ENCODE measurements at regions not wholly inside any gene's neighbourhood (a gene's known extent, or its start where the extent isn't known, plus 50 kb on each side); places are given as distances from the start of the nearest gene placed in this dataset.

GRCh38 chr5:107286447-107287098, 384.2 kb downstream of the EFNA5 start:
- H3K36me3 ChIP-seq (ENCODE audit: control insufficient read depth, insufficient read depth, low read length): no peaks in the 10 kb centered on the region
- FAIRE-seq (no peak), DNase-seq (ENCODE audit: low read depth) (no peak)
- H3K27me3 ChIP-seq (ENCODE audit: control insufficient read depth, insufficient read depth, low read length): no peaks in the 10 kb centered on the region
- H3K4me3 ChIP-seq (ENCODE audit: low read depth, low read length): no peak overlapping the region
- TF ChIP-seq CTCF (IDR thresholded peaks at IDR 0.05; ENCODE audit: insufficient read depth, low read length, severe bottlenecking): no peak

GRCh38 chr5:107285772-107286171, 385.0 kb downstream of the EFNA5 start:
- DNase-seq (ENCODE audit: low read depth) (no peak), FAIRE-seq (no peak)
- H3K36me3 ChIP-seq (ENCODE audit: control insufficient read depth, insufficient read depth, low read length): no peaks in the 10 kb centered on the region
- no peak overlapping the region for H3K4me3 ChIP-seq (ENCODE audit: low read depth, low read length)
- H3K27me3 ChIP-seq (ENCODE audit: control insufficient read depth, insufficient read depth, low read length): no peaks in the 10 kb centered on the region
- no peak for TF ChIP-seq CTCF (IDR thresholded peaks at IDR 0.05; ENCODE audit: insufficient read depth, low read length, severe bottlenecking)

- TF ChIP-seq CTCF (IDR thresholded peaks at IDR 0.05; ENCODE audit: insufficient read depth, low read length, severe bottlenecking): no peak
- FAIRE-seq: peak; percentile 18
- DNase-seq (ENCODE audit: low read depth): peak; percentile 91
- no peaks in the 10 kb centered on the region for H3K27me3 ChIP-seq (ENCODE audit: control insufficient read depth, insufficient read depth, low read length)
- H3K4me3 ChIP-seq (ENCODE audit: low read depth, low read length): no peak overlapping the region
- H3K36me3 ChIP-seq (ENCODE audit: control insufficient read depth, insufficient read depth, low read length): no peaks in the 10 kb centered on the region
Observed at GRCh38 chr5:107284822-107285525, 385.8 kb downstream of the EFNA5 start.

GRCh38 chr5:107282061-107282460, 388.7 kb downstream of the EFNA5 start:
- FAIRE-seq: no peak
- no peak for TF ChIP-seq CTCF (IDR thresholded peaks at IDR 0.05; ENCODE audit: insufficient read depth, low read length, severe bottlenecking)
- Histone ChIP-seq H3K4me3 (ENCODE audit: low read depth, low read length) (no peak overlapping the region), H3K36me3 (ENCODE audit: control insufficient read depth, insufficient read depth, low read length) (no peaks in the 10 kb centered on the region), H3K27me3 (ENCODE audit: control insufficient read depth, insufficient read depth, low read length) (no peaks in the 10 kb centered on the region)
- DNase-seq (ENCODE audit: low read depth): no peak

- no peak for DNase-seq (ENCODE audit: low read depth)
- Histone ChIP-seq H3K27me3 (ENCODE audit: control insufficient read depth, insufficient read depth, low read length) (no peaks in the 10 kb centered on the region), H3K4me3 (ENCODE audit: low read depth, low read length) (no peak overlapping the region), H3K36me3 (ENCODE audit: control insufficient read depth, insufficient read depth, low read length) (no peaks in the 10 kb centered on the region)
- no peak for TF ChIP-seq CTCF (IDR thresholded peaks at IDR 0.05; ENCODE audit: insufficient read depth, low read length, severe bottlenecking)
- no peak for FAIRE-seq
Observed at GRCh38 chr5:107278774-107279173, 392.0 kb downstream of the EFNA5 start.
